ENCODE measurements at regions not wholly inside any gene's neighbourhood (a gene's known extent, or its start where the extent isn't known, plus 50 kb on each side); places are given as distances from the start of the nearest gene placed in this dataset.

GRCh38 chr11:21723678-21724077, 469.2 kb upstream of the ANO5 start:
- TF ChIP-seq CTCF (IDR thresholded peaks at IDR 0.05) (no peak), POLR2A (IDR thresholded peaks at IDR 0.05) (no peak), POLR2AphosphoS5 (IDR thresholded peaks at IDR 0.05; ENCODE audit: insufficient read depth in 1 of 2, low read depth in 1 of 2) (no peak)

All from vagina (tissue), 2 donors.